Naive B cell (primary cell): ENCODE measurements at regions not wholly inside any gene's neighbourhood (a gene's known extent, or its start where the extent isn't known, plus 50 kb on each side); places are given as distances from the start of the nearest gene placed in this dataset.

Experiments
- ATAC-seq, 2 donors: fragments of 150-1000 bp; cut with Tn5 transposase; 2 replicates each; pipeline ENCODE4 v1.10.0; 2021; ENCODE audit warnings: low read depth in 2 of 2, mild to moderate bottlenecking in 2 of 2, moderate library complexity in 2 of 2
- DNase-seq: peaks from one replicate; pipeline ENCODE4 v3.0.0; 2022
- H3K27ac Mint-ChIP-seq, 6 donors: one replicate each; pipeline ENCODE4 v1.8.0; 2020 to 2022; ENCODE audit warnings: mild to moderate bottlenecking in 6 of 6, mixed read lengths in 6 of 6, moderate library complexity in 5 of 6, inconsistent platforms in 2 of 6
- H3K27me3 Mint-ChIP-seq, 3 donors: one replicate each; pipeline ENCODE4 v1.8.0; 2021 to 2022; ENCODE audit warnings: mixed read lengths in 3 of 3, mild to moderate bottlenecking in 1 of 3
- H3K36me3 Mint-ChIP-seq, 2 donors: one replicate each; pipeline ENCODE4 v1.8.0; 2020 to 2022; ENCODE audit warnings: mixed read lengths in 2 of 2, inconsistent platforms in 1 of 2, mild to moderate bottlenecking in 1 of 2
- H3K4me1 Mint-ChIP-seq, 3 donors: one replicate each; pipeline ENCODE4 v1.8.0; 2020 to 2022; ENCODE audit warnings: mixed read lengths in 3 of 3, inconsistent platforms in 1 of 3, mild to moderate bottlenecking in 1 of 3, moderate library complexity in 1 of 3
- H3K4me3 Mint-ChIP-seq, 8 donors: one replicate each; pipeline ENCODE4 v1.8.0; 2020 to 2022; ENCODE audit warnings: mild to moderate bottlenecking in 8 of 8, mixed read lengths in 8 of 8, moderate library complexity in 8 of 8, inconsistent platforms in 2 of 8
- H3K9me3 Mint-ChIP-seq, 7 donors: one replicate each; pipeline ENCODE4 v1.8.0; 2020 to 2022; ENCODE audit warnings: mixed read lengths in 7 of 7, mild to moderate bottlenecking in 5 of 7, inconsistent platforms in 2 of 7, moderate library complexity in 1 of 7

- peaks cover 17 to 40% (median 30%) of the 10 kb centered on the region in 3 donors for H3K27me3 Mint-ChIP-seq
- H3K36me3 Mint-ChIP-seq: peaks cover 0 to 3% of the 10 kb centered on the region in 2 donors
These were observed 60.5 kb upstream of the CPXM2 start for GRCh38 chr10:123952099-123952498.

GRCh38 chr10:123948030-123948823, 56.6 kb upstream of the CPXM2 start:
- no peak for DNase-seq
- Mint-ChIP-seq H3K4me1 (no peaks in the 10 kb centered on the region), H3K9me3 (peaks cover 0 to 2% (median 0%) of the 10 kb centered on the region in 7 donors), H3K27me3 (peaks cover 22 to 38% (median 29%) of the 10 kb centered on the region in 3 donors), H3K4me3 (no peak overlapping the region), H3K36me3 (peaks cover 0 to 3% of the 10 kb centered on the region in 2 donors), H3K27ac (peak overlapping the region in 1 of 6 donors; percentile 88)
- no peak for ATAC-seq

More at GRCh38 chr10:123952099-123952498, 60.5 kb upstream of the CPXM2 start:
- Mint-ChIP-seq H3K4me3 (no peak overlapping the region), H3K4me1 (no peaks in the 10 kb centered on the region), H3K9me3 (peaks cover 0 to 7% (median 1%) of the 10 kb centered on the region in 7 donors), H3K27ac (no peak overlapping the region)
- DNase-seq: no peak
- no peak for ATAC-seq

- peaks cover 15 to 21% (median 15%) of the 10 kb centered on the region in 3 donors for H3K27me3 Mint-ChIP-seq
- DNase-seq: no peak
- no peaks in the 10 kb centered on the region for H3K4me1 Mint-ChIP-seq
- H3K27ac Mint-ChIP-seq: no peak overlapping the region
- no peak overlapping the region for H3K4me3 Mint-ChIP-seq
- peaks cover 0 to 2% (median 0%) of the 10 kb centered on the region in 7 donors for H3K9me3 Mint-ChIP-seq
- no peak for ATAC-seq
- H3K36me3 Mint-ChIP-seq: no peaks in the 10 kb centered on the region
These were observed 53.8 kb upstream of the CPXM2 start for GRCh38 chr10:123945325-123945920.

GRCh38 chr10:123944661-123945060, 53.1 kb upstream of the CPXM2 start:
- no peaks in the 10 kb centered on the region for H3K9me3 Mint-ChIP-seq
- peaks cover 15 to 23% (median 22%) of the 10 kb centered on the region in 3 donors for H3K27me3 Mint-ChIP-seq
- no peak overlapping the region for H3K27ac Mint-ChIP-seq
- H3K4me3 Mint-ChIP-seq: no peak overlapping the region
- no peaks in the 10 kb centered on the region for H3K36me3 Mint-ChIP-seq
- no peak for ATAC-seq
- H3K4me1 Mint-ChIP-seq: no peaks in the 10 kb centered on the region
- DNase-seq: no peak

GRCh38 chr10:123943307-123943706, 51.7 kb upstream of the CPXM2 start:
- Mint-ChIP-seq H3K27me3 (peaks cover 15 to 25% (median 15%) of the 10 kb centered on the region in 3 donors), H3K9me3 (no peaks in the 10 kb centered on the region), H3K4me3 (no peak overlapping the region), H3K4me1 (no peaks in the 10 kb centered on the region), H3K36me3 (no peaks in the 10 kb centered on the region), H3K27ac (no peak overlapping the region)
- ATAC-seq: no peak
- no peak for DNase-seq

- Mint-ChIP-seq H3K9me3 (no peaks in the 10 kb centered on the region), H3K27ac (no peak overlapping the region), H3K4me1 (no peaks in the 10 kb centered on the region), H3K4me3 (no peak overlapping the region), H3K27me3 (peaks cover 13 to 19% (median 15%) of the 10 kb centered on the region in 3 donors), H3K36me3 (no peaks in the 10 kb centered on the region)
- no peak for ATAC-seq
- DNase-seq: no peak
These were observed 50.7 kb upstream of the CPXM2 start for GRCh38 chr10:123942114-123942861.
